ENCODE measurements at regions not wholly inside any gene's neighbourhood (a gene's known extent, or its start where the extent isn't known, plus 50 kb on each side); places are given as distances from the start of the nearest gene placed in this dataset.

GRCh38 chr5:89236900-89237299, 353.9 kb upstream of the MEF2C start:
- TF ChIP-seq CTCF (IDR thresholded peaks at IDR 0.05) (no peak), EP300 (IDR thresholded peaks at IDR 0.05; ENCODE audit: low read depth) (no peak)
